Neutrophil (primary cell): ENCODE measurements at regions not wholly inside any gene's neighbourhood (a gene's known extent, or its start where the extent isn't known, plus 50 kb on each side); places are given as distances from the start of the nearest gene placed in this dataset.
"Not testable (repeated sequence)": the region's sequence is repeated elsewhere in the genome, so short reads cannot be mapped to it uniquely, and the experiment has no call there.

Experiments used
- H3K27ac ChIP-seq: fragments of 200-600 bp; sonication (generic); 2 replicates; pipeline ENCODE4 v1.5.1; 2016; ENCODE audit warnings: mild to moderate bottlenecking, moderate library complexity
- H3K27me3 ChIP-seq: fragments of 200-600 bp; sonication (generic); 2 replicates; pipeline ENCODE4 v1.6.0; 2016; ENCODE audit warnings: mild to moderate bottlenecking
- H3K36me3 ChIP-seq: fragments of 200-600 bp; sonication (generic); 2 replicates; pipeline ENCODE4 v1.5.1; 2017
- H3K4me1 ChIP-seq, 2 experiments: fragments of 200-600 bp in 1 of 2; sonication (generic) in 1 of 2; 1 replicate in 1 of 2; 2 replicates in 1 of 2; pipeline versions ENCODE4 v1.5.1 to v1.6.1; 2013 to 2016; ENCODE audit warnings: low read depth in 1 of 2, low read length in 1 of 2, mild to moderate bottlenecking in 1 of 2, moderate library complexity in 1 of 2; ENCODE audit not compliant: control insufficient read depth in 1 of 2, insufficient read depth in 1 of 2
- H3K4me3 ChIP-seq, 2 experiments: fragments of 200-600 bp in 1 of 2; sonication (generic) in 1 of 2; 1 replicate in 1 of 2; 2 replicates in 1 of 2; pipeline ENCODE4 v1.5.1; 2013 to 2016; ENCODE audit warnings: low read depth in 1 of 2, low read length in 1 of 2, mild to moderate bottlenecking in 1 of 2, moderate library complexity in 1 of 2
- H3K9me3 ChIP-seq: fragments of 200-600 bp; sonication (generic); 2 replicates; pipeline ENCODE4 v1.5.1; 2016
- CTCF ChIP-seq: fragments of 200-600 bp; sonication (generic); IDR thresholded peaks from 2 replicates; pipeline ENCODE4 v1.5.1; 2016; ENCODE audit warnings: antibody characterized with exemption

GRCh38 chr20:1734269-1734858, 76.8 kb upstream of the SIRPG start:
- no peak overlapping the region for H3K27ac ChIP-seq
- H3K9me3 ChIP-seq = no peaks in the 10 kb centered on the region
- no peaks in the 10 kb centered on the region for H3K27me3 ChIP-seq
- H3K4me1 ChIP-seq = no peaks in the 10 kb centered on the region
- H3K36me3 ChIP-seq = no peaks in the 10 kb centered on the region
- no peak overlapping the region for H3K4me3 ChIP-seq
- no peak for TF ChIP-seq CTCF

GRCh38 chr20:1731828-1732375, 74.3 kb upstream of the SIRPG start:
- not testable (repeated sequence) for H3K4me3 ChIP-seq, H3K27ac ChIP-seq

GRCh38 chr20:1730981-1731711, 73.6 kb upstream of the SIRPG start:
- H3K27me3 ChIP-seq, H3K27ac ChIP-seq, H3K4me1 ChIP-seq, H3K36me3 ChIP-seq, H3K4me3 ChIP-seq, H3K9me3 ChIP-seq: not testable (repeated sequence)

More at GRCh38 chr20:1731828-1732375, 74.3 kb upstream of the SIRPG start:
- not testable (repeated sequence) for H3K36me3 ChIP-seq, H3K9me3 ChIP-seq, H3K27me3 ChIP-seq, H3K4me1 ChIP-seq

GRCh38 chr20:1727303-1727702, 69.7 kb upstream of the SIRPG start:
- not testable (repeated sequence) for H3K27me3 ChIP-seq, H3K36me3 ChIP-seq, H3K9me3 ChIP-seq, H3K4me1 ChIP-seq, H3K4me3 ChIP-seq, H3K27ac ChIP-seq

- Histone ChIP-seq H3K9me3 (no peaks in the 10 kb centered on the region), H3K27ac (no peak overlapping the region), H3K4me1 (no peaks in the 10 kb centered on the region), H3K36me3 (peaks cover 8% of the 10 kb centered on the region), H3K27me3 (no peaks in the 10 kb centered on the region), H3K4me3 (no peak overlapping the region)
- no peak for TF ChIP-seq CTCF
Measured at GRCh38 chr20:1724901-1725300, 67.3 kb upstream of the SIRPG start.

GRCh38 chr20:1722513-1723050, 65.0 kb upstream of the SIRPG start:
- Histone ChIP-seq H3K4me3 (no peak overlapping the region), H3K4me1 (no peaks in the 10 kb centered on the region), H3K36me3 (peaks cover 8% of the 10 kb centered on the region), H3K27ac (no peak overlapping the region), H3K9me3 (no peaks in the 10 kb centered on the region), H3K27me3 (peaks cover 6% of the 10 kb centered on the region)
- TF ChIP-seq CTCF = no peak
